ENCODE measurements at regions not wholly inside any gene's neighbourhood (a gene's known extent, or its start where the extent isn't known, plus 50 kb on each side); places are given as distances from the start of the nearest gene placed in this dataset.

GRCh38 chr5:106116682-106117081 lies 1554.1 kb downstream of the EFNA5 start:
- Histone ChIP-seq H2BK15ac (ENCODE audit: low read depth, low read length) (no peak overlapping the region), H3K23ac (ENCODE audit: low read depth, low read length) (no peak overlapping the region), H2BK20ac (ENCODE audit: low read depth, low read length) (no peak overlapping the region; the same call in 1 of the 2 replicates), H3K4ac (ENCODE audit: low read depth, low read length) (no peak overlapping the region), H3K36me3 (ENCODE audit: control insufficient read depth, insufficient read depth, low read length) (no peaks in the 10 kb centered on the region), H3K56ac (ENCODE audit: extremely low read depth, insufficient read depth, low read length) (no peak overlapping the region), H2BK120ac (ENCODE audit: low read depth, low read length) (peak overlapping the region; percentile 95; the same call in 1 of the 2 replicates), H4K8ac (ENCODE audit: low read depth in 2 of 2, low read length in 2 of 2) (peak overlapping the region in 1 of 2 experiments; percentile 46; a peak in 1 of 4 replicates), H3K9ac (ENCODE audit: low read depth, low read length) (no peak overlapping the region), H4K91ac (ENCODE audit: insufficient read depth, low read depth, low read length) (no peak overlapping the region), H3K79me1 (ENCODE audit: low read depth in 1 of 2, low read length in 2 of 2) (no peaks in the 10 kb centered on the region), H4K5ac (ENCODE audit: low read depth, low read length) (no peak overlapping the region), H3K9me1 (ENCODE audit: insufficient read depth, low read length) (0 out of 2 replicates have a peak, but pooled peaks cover 3% of the 10 kb centered on the region), H2AK9ac (replicated peaks; ENCODE audit: low read depth, low read length, poor library complexity) (no peak overlapping the region), H3K4me2 (ENCODE audit: low read depth, low read length) (peak overlapping the region; percentile 55; the same call in 1 of the 2 replicates), H2BK5ac (ENCODE audit: low read depth, low read length, poor library complexity, severe bottlenecking) (peak overlapping the region; percentile 75), H3K18ac (ENCODE audit: low read depth, low read length) (no peak overlapping the region), H2AK5ac (ENCODE audit: low read depth, low read length) (no peak overlapping the region), H3K4me3 (ENCODE audit: insufficient read depth, low read depth, low read length) (no peak overlapping the region), H3K14ac (replicated peaks; ENCODE audit: low read depth, low read length) (no peak overlapping the region), H2AFZ (replicated peaks; ENCODE audit: low read length, poor library complexity) (no peak overlapping the region), H3K9me3 (ENCODE audit: control insufficient read depth, insufficient read depth, low read length) (peaks cover 3% of the 10 kb centered on the region), H4K20me1 (ENCODE audit: insufficient read depth, low read length) (no peaks in the 10 kb centered on the region), H3K4me1 (ENCODE audit: control insufficient read depth, insufficient read depth, low read length) (peaks cover 2% of the 10 kb centered on the region), H3K27me3 (ENCODE audit: control insufficient read depth, insufficient read depth, low read length) (no peaks in the 10 kb centered on the region), H3K27ac (ENCODE audit: insufficient read depth, low read length) (peak overlapping the region; percentile 46; the same call in 1 of the 2 replicates)
- dilution Hi-C loops (cut with HindIII; ENCODE audit: low sequenced_read_pairs, unreplicated experiment) (no loop called here), in situ Hi-C loops (cut with MboI; ENCODE audit: low sequenced_read_pairs) (no loop called here), intact Hi-C loops (cut with micrococcal nuclease) (loop anchor here (5.0 kb wide), 1 partner anchor 1556 kb away; the partner anchor contains the start of gene EFNA5)
- no peak for TF ChIP-seq RAD21 (IDR thresholded peaks at IDR 0.05; ENCODE audit: low read length)
- no peak for TF ChIP-seq POLR2A (IDR thresholded peaks at IDR 0.05; ENCODE audit: low read depth, low read length)
- no peak for TF ChIP-seq MAFK (IDR thresholded peaks at IDR 0.05; ENCODE audit: low read depth, low read length)
- no peak for TF ChIP-seq MXI1 (IDR thresholded peaks at IDR 0.05; ENCODE audit: borderline replicate concordance, low read depth, low read length)
- TF ChIP-seq CEBPB (IDR thresholded peaks at IDR 0.05; ENCODE audit: low read depth, low read length): no peak
- DNase-seq (peak; percentile 79), ATAC-seq (ENCODE audit: low read depth) (peak; percentile 96)
- WGBS, 2 experiments (ENCODE audit: extremely low coverage in 2 of 2, insufficient read length in 1 of 2): no CpG with 5 or more reads among the region's 3 CpGs
- ChIA-PET POLR2A (ENCODE audit: unreplicated experiment) (no interaction called here), CTCF (no interaction called here)
- no TSS peak for BruUV-seq (replicated peaks)

Measured in IMR-90 (cell line).